ENCODE measurements at regions not wholly inside any gene's neighbourhood (a gene's known extent, or its start where the extent isn't known, plus 50 kb on each side); places are given as distances from the start of the nearest gene placed in this dataset.

DNA sequence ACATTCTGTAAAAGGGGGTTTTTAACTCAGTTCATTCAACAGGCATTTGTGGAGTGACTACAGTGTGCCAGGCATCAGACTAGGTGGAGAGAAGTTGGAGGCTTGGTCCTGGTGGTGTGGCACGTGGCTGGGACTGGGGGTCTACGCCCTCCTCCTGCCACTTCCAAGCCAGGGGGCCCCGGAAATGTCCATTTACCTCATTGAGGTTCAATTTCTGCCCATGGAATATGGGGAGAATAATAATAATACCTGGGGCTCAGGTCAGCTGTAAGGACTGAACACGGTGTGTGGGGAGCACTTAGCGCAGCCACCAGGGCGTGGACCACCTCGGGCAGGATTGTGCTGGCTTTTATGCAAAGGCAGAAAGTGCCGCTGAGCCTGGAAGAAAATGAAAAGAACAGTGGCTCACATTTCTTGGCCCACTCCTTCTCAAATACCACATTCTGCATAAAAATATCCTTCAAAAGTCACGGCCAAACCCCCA is 229.4 kb downstream of the ANKRD60 start:
- ChIA-PET POLR2A (no interaction called here), CTCF (interaction anchor here (2.0 kb wide), 1 partner anchor 89 kb away, joined by 7 read pairs; no protein-coding TSS in a partner anchor)
- no peak overlapping the region for H3K27ac ChIP-seq (ENCODE audit: insufficient read depth, low read depth, low read length)
- H3K9ac ChIP-seq (replicated peaks; ENCODE audit: extremely low read depth, insufficient read depth, low read length) = no peak overlapping the region
- TF ChIP-seq JUN (IDR thresholded peaks at IDR 0.05; ENCODE audit: borderline replicate concordance, insufficient read depth, insufficient read length, low read depth) (no peak), GATA2 (IDR thresholded peaks at IDR 0.05; ENCODE audit: insufficient read depth, insufficient read length, low read depth, low read length) (no peak), MYC (IDR thresholded peaks at IDR 0.05; ENCODE audit: low read depth, low read length) (no peak), FOS (IDR thresholded peaks at IDR 0.05; ENCODE audit: borderline replicate concordance, insufficient read depth, low read length) (no peak), POLR2AphosphoS5 (IDR thresholded peaks at IDR 0.05; ENCODE audit: insufficient read depth, low read depth, low read length) (no peak), POLR2A (IDR thresholded peaks at IDR 0.05; ENCODE audit: low read depth, low read length) (no peak), EZH2 (IDR thresholded peaks at IDR 0.05; ENCODE audit: borderline replicate concordance, low read depth, low read length, severe bottlenecking) (no peak)
- TF ChIP-seq, protein P1, sequence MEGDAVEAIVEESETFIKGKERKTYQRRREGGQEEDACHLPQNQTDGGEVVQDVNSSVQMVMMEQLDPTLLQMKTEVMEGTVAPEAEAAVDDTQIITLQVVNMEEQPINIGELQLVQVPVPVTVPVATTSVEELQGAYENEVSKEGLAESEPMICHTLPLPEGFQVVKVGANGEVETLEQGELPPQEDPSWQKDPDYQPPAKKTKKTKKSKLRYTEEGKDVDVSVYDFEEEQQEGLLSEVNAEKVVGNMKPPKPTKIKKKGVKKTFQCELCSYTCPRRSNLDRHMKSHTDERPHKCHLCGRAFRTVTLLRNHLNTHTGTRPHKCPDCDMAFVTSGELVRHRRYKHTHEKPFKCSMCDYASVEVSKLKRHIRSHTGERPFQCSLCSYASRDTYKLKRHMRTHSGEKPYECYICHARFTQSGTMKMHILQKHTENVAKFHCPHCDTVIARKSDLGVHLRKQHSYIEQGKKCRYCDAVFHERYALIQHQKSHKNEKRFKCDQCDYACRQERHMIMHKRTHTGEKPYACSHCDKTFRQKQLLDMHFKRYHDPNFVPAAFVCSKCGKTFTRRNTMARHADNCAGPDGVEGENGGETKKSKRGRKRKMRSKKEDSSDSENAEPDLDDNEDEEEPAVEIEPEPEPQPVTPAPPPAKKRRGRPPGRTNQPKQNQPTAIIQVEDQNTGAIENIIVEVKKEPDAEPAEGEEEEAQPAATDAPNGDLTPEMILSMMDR (IDR thresholded peaks at IDR 0.05; ENCODE audit: extremely low read depth in 1 of 2, insufficient read depth in 1 of 2, low read depth in 1 of 2, low read length in 2 of 2) = no peak
- TF ChIP-seq, protein P2, sequence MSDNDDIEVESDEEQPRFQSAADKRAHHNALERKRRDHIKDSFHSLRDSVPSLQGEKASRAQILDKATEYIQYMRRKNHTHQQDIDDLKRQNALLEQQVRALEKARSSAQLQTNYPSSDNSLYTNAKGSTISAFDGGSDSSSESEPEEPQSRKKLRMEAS (IDR thresholded peaks at IDR 0.05; ENCODE audit: insufficient read depth, insufficient read length) = no peak
- peaks cover 2 to 10% of the 10 kb centered on the region in 2 experiments for H3K27me3 ChIP-seq (ENCODE audit: control insufficient read depth in 2 of 2, insufficient read depth in 2 of 2, low read length in 2 of 2)
- H3K9me3 ChIP-seq (replicated peaks; ENCODE audit: control insufficient read depth, insufficient read depth, low read length) = no peaks in the 10 kb centered on the region
- DNase-seq (ENCODE audit: low read depth, low spot score) (peak; percentile 9), FAIRE-seq (no peak)
- dilution Hi-C loops (cut with MboI; ENCODE audit: extremely low pct_ligation_motif_present, low sequenced_read_pairs) (no loop called here), intact Hi-C loops (cut with micrococcal nuclease) (loop anchor here (5.0 kb wide), 1 partner anchor 88 kb away; no protein-coding TSS in a partner anchor)
- H3K79me2 ChIP-seq (ENCODE audit: control insufficient read depth, insufficient read depth, low read length) = no peaks in the 10 kb centered on the region
- no peak overlapping the region for H2AFZ ChIP-seq (ENCODE audit: low read depth, low read length)
- H3K4me1 ChIP-seq (ENCODE audit: control insufficient read depth, extremely low read depth, insufficient read depth, low read length) = no peaks in the 10 kb centered on the region
- BruUV-seq (replicated peaks) = no TSS peak
- H3K4me2 ChIP-seq (ENCODE audit: insufficient read depth, low read length) = no peak overlapping the region
- no peaks in the 10 kb centered on the region for H3K9me1 ChIP-seq (replicated peaks; ENCODE audit: control insufficient read depth, extremely low read depth, insufficient read depth, low read length)
- H4K20me1 ChIP-seq (replicated peaks; ENCODE audit: control insufficient read depth, extremely low read depth, insufficient read depth, low read length) = no peaks in the 10 kb centered on the region
- H3K4me3 ChIP-seq (replicated peaks in 1 of 3; ENCODE audit: insufficient read depth in 1 of 3, low read depth in 1 of 3, low read length in 3 of 3) = no peak overlapping the region
- H3K36me3 ChIP-seq (ENCODE audit: control insufficient read depth in 2 of 2, extremely low read depth in 1 of 2, insufficient read depth in 2 of 2, low read length in 2 of 2) = no peaks in the 10 kb centered on the region
